ENCODE measurements at regions not wholly inside any gene's neighbourhood (a gene's known extent, or its start where the extent isn't known, plus 50 kb on each side); places are given as distances from the start of the nearest gene placed in this dataset.

DNA sequence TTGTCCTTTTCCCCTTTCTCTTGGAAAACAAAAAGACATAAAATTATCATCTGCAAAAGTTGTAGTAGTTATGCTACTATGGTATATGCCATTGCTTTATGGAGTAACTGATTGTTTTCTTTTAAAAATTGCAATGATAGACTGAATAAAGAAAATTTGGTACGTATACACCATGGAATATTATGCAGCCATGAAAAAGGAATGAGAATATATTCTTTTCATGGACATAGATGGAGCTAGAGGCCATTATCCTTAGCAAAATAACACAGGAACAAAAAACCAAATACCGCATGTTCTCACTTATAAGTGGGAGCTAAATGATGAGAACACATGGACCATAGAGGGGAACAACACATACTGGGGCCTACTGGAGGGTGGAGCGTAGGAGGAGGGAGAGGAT lies 538.8 kb downstream of the PLXDC2 start:
- no peak for TF ChIP-seq CTCF (IDR thresholded peaks at IDR 0.05)
- no peak for TF ChIP-seq SP1 (CRISPR knock-in tag; conservative IDR thresholded peaks at IDR 0.05)
- no peak for TF ChIP-seq E2F1 (CRISPR knock-in tag; IDR thresholded peaks at IDR 0.05)
- TF ChIP-seq ATF2 (CRISPR knock-in tag; IDR thresholded peaks at IDR 0.05; ENCODE audit: borderline replicate concordance, low read depth), result no peak
- no peak for TF ChIP-seq MAX (CRISPR knock-in tag; IDR thresholded peaks at IDR 0.05)
- no peak for TF ChIP-seq JUN (CRISPR knock-in tag; IDR thresholded peaks at IDR 0.05)
- TF ChIP-seq NR2C2 (CRISPR knock-in tag; IDR thresholded peaks at IDR 0.05), result no peak
- no peak for TF ChIP-seq E2F5 (CRISPR knock-in tag; IDR thresholded peaks at IDR 0.05)
- TF ChIP-seq, protein P1, sequence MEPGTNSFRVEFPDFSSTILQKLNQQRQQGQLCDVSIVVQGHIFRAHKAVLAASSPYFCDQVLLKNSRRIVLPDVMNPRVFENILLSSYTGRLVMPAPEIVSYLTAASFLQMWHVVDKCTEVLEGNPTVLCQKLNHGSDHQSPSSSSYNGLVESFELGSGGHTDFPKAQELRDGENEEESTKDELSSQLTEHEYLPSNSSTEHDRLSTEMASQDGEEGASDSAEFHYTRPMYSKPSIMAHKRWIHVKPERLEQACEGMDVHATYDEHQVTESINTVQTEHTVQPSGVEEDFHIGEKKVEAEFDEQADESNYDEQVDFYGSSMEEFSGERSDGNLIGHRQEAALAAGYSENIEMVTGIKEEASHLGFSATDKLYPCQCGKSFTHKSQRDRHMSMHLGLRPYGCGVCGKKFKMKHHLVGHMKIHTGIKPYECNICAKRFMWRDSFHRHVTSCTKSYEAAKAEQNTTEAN (CRISPR knock-in tag; IDR thresholded peaks at IDR 0.05), result no peak
- TF ChIP-seq ELF4 (CRISPR knock-in tag; IDR thresholded peaks at IDR 0.05; ENCODE audit: low read depth), result no peak
- TF ChIP-seq, protein P2, sequence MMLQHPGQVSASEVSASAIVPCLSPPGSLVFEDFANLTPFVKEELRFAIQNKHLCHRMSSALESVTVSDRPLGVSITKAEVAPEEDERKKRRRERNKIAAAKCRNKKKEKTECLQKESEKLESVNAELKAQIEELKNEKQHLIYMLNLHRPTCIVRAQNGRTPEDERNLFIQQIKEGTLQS (CRISPR knock-in tag; conservative IDR thresholded peaks at IDR 0.05), result no peak

Data from WTC11 (cell line).